HCT116 (cell line): ENCODE measurements at regions not wholly inside any gene's neighbourhood (a gene's known extent, or its start where the extent isn't known, plus 50 kb on each side); places are given as distances from the start of the nearest gene placed in this dataset.

Experiments used
- ELF1 ChIP-seq: IDR thresholded peaks from 2 replicates; pipeline ENCODE4 v1.6.1; 2012; ENCODE audit warnings: low read depth, borderline replicate concordance
- EZH2 ChIP-seq: fragments of 200-600 bp; sonication (generic); IDR thresholded peaks from 2 replicates; pipeline ENCODE4 v1.6.1; 2017; ENCODE audit warnings: antibody characterized with exemption, mixed run types
- EZH2phosphoT487 ChIP-seq: fragments of 200-600 bp; IDR thresholded peaks from 2 replicates; pipeline ENCODE4 v1.6.1; 2018; ENCODE audit warnings: antibody characterized with exemption, borderline replicate concordance
- POLR2A ChIP-seq: IDR thresholded peaks from 2 replicates; pipeline ENCODE4 v1.7.0; 2011; ENCODE audit warnings: borderline replicate concordance; ENCODE audit not compliant: insufficient read depth, insufficient read length; ENCODE audit errors: extremely low read depth
- POLR2AphosphoS5 ChIP-seq: IDR thresholded peaks from 2 replicates; pipeline ENCODE4 v1.6.1; 2011; ENCODE audit warnings: mild to moderate bottlenecking, low read depth, low read length, moderate library complexity
- RAD21 ChIP-seq: IDR thresholded peaks from 2 replicates; pipeline ENCODE4 v1.6.1; 2012; ENCODE audit warnings: low read depth, mild to moderate bottlenecking
- SP1 ChIP-seq: IDR thresholded peaks from 2 replicates; pipeline ENCODE4 v1.6.1; 2012; ENCODE audit warnings: low read depth
- SRF ChIP-seq: IDR thresholded peaks from 2 replicates; pipeline ENCODE4 v1.6.1; 2012; ENCODE audit warnings: low read depth
- TCF7L2 ChIP-seq: IDR thresholded peaks from 2 replicates; pipeline ENCODE4 v1.7.0; 2011; ENCODE audit warnings: borderline replicate concordance, inconsistent platforms; ENCODE audit not compliant: insufficient read depth, insufficient read length; ENCODE audit errors: extremely low read depth
- YY1 ChIP-seq: IDR thresholded peaks from 2 replicates; pipeline ENCODE4 v1.6.1; 2011; ENCODE audit warnings: low read length, low read depth, moderate library complexity, mild to moderate bottlenecking; ENCODE audit not compliant: insufficient replicate concordance; ENCODE audit errors: extremely low read depth
- ZFX ChIP-seq: fragments of 450-650 bp; IDR thresholded peaks from 2 replicates; pipeline ENCODE4 v1.6.1; 2017
- TF ChIP-seq, protein P1 (sequence below): IDR thresholded peaks from 2 replicates; pipeline ENCODE4 v1.6.1; 2012
- TF ChIP-seq, protein P2 (sequence below), 3 experiments: fragments of 200-600 bp in 1 of 3; sonication (generic) in 1 of 3; IDR thresholded peaks in 2 of 3; conservative IDR thresholded peaks in 1 of 3; 2 replicates each; pipeline ENCODE4 v1.5.1; 2012 to 2017; ENCODE audit warnings: low read depth in 2 of 3, low read length in 2 of 3, antibody characterized with exemption in 1 of 3, borderline replicate concordance in 1 of 3, control low read depth in 1 of 3, mild to moderate bottlenecking in 1 of 3, mixed read lengths in 1 of 3, mixed run types in 1 of 3, moderate library complexity in 1 of 3; ENCODE audit not compliant: insufficient read depth in 1 of 3

DNA sequence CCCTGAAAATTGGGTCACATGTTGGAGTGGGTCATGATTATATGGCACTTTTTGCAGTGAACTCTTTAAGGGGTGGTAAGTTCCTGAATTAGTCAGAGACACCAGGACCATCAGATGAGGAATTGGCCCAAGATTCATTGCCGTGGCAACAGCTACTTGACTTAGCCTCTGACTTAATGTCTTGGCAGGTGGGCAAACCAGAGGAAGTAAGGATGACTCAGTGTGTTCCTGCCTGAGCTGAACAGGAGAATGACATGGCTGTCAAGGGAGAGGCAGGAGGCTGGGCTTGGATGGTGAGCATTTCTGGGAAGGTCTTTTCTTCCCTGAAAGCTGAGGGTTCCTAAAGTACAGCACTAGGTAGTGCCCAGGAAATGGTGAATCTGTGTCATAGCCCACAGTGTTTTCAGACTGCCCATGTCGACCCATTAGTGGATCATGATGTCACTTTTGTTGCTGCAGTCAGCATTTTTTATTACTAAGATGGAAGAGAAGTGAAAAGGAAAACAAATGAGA lies 170.1 kb upstream of the PWP1 start:
- TF ChIP-seq POLR2A (no peak), SP1 (no peak), EZH2 (no peak), ZFX (no peak), EZH2phosphoT487 (no peak), SRF (no peak), TCF7L2 (no peak), POLR2AphosphoS5 (no peak), RAD21 (no peak), YY1 (peak; percentile 10), ELF1 (no peak)
- TF ChIP-seq, protein P1, sequence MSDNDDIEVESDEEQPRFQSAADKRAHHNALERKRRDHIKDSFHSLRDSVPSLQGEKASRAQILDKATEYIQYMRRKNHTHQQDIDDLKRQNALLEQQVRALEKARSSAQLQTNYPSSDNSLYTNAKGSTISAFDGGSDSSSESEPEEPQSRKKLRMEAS, result no peak
- TF ChIP-seq, protein P2, sequence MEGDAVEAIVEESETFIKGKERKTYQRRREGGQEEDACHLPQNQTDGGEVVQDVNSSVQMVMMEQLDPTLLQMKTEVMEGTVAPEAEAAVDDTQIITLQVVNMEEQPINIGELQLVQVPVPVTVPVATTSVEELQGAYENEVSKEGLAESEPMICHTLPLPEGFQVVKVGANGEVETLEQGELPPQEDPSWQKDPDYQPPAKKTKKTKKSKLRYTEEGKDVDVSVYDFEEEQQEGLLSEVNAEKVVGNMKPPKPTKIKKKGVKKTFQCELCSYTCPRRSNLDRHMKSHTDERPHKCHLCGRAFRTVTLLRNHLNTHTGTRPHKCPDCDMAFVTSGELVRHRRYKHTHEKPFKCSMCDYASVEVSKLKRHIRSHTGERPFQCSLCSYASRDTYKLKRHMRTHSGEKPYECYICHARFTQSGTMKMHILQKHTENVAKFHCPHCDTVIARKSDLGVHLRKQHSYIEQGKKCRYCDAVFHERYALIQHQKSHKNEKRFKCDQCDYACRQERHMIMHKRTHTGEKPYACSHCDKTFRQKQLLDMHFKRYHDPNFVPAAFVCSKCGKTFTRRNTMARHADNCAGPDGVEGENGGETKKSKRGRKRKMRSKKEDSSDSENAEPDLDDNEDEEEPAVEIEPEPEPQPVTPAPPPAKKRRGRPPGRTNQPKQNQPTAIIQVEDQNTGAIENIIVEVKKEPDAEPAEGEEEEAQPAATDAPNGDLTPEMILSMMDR (IDR thresholded peaks at IDR 0.05 in 2 of 3, conservative IDR thresholded peaks at IDR 0.05 in 1 of 3; ENCODE audit: borderline replicate concordance in 1 of 3, insufficient read depth in 1 of 3, low read depth in 2 of 3, low read length in 2 of 3), result no peak
